ENCODE measurements at regions not wholly inside any gene's neighbourhood (a gene's known extent, or its start where the extent isn't known, plus 50 kb on each side); places are given as distances from the start of the nearest gene placed in this dataset.

DNA sequence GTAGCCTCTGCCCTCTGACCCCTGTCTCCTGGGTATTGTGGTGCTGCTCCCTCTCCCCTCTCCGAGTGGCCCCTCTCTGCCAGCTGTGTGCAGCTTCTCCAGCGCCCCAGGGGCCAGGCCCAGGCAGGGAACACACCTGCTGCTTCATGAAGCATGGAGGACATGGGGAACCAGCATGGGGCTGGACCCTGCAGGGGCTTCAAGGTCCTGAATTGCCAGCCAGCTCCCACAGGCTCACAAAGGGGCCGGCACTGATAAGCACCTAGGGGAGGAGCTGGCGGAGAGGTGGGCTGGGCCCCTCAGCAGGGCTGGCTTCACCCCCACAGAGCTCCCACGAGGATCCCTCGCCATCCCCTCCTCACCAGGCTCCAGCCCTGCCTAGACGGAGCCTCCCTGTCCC is 77.4 kb upstream of the GPC1 start:
- DNase-seq (ENCODE audit: low read depth in 2 of 2) = no peak
- no peak for TF ChIP-seq EZH2 (IDR thresholded peaks at IDR 0.05; ENCODE audit: low read length, missing control alignments)
- TF ChIP-seq, protein P1, sequence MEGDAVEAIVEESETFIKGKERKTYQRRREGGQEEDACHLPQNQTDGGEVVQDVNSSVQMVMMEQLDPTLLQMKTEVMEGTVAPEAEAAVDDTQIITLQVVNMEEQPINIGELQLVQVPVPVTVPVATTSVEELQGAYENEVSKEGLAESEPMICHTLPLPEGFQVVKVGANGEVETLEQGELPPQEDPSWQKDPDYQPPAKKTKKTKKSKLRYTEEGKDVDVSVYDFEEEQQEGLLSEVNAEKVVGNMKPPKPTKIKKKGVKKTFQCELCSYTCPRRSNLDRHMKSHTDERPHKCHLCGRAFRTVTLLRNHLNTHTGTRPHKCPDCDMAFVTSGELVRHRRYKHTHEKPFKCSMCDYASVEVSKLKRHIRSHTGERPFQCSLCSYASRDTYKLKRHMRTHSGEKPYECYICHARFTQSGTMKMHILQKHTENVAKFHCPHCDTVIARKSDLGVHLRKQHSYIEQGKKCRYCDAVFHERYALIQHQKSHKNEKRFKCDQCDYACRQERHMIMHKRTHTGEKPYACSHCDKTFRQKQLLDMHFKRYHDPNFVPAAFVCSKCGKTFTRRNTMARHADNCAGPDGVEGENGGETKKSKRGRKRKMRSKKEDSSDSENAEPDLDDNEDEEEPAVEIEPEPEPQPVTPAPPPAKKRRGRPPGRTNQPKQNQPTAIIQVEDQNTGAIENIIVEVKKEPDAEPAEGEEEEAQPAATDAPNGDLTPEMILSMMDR (conservative IDR thresholded peaks at IDR 0.05 in 1 of 2, IDR thresholded peaks at IDR 0.05 in 1 of 2; ENCODE audit: low read depth in 1 of 2, low read length in 2 of 2) = no peak
- no peak overlapping the region for H3K9ac ChIP-seq (ENCODE audit: insufficient read depth, low read length)
- H3K79me2 ChIP-seq (ENCODE audit: control insufficient read depth, insufficient read depth, low read length) = no peaks in the 10 kb centered on the region
- no peaks in the 10 kb centered on the region for H3K27me3 ChIP-seq (ENCODE audit: control insufficient read depth, insufficient read depth, low read length)
- no peaks in the 10 kb centered on the region for H3K36me3 ChIP-seq (ENCODE audit: control insufficient read depth, insufficient read depth, low read length)
- H3K4me3 ChIP-seq (replicated peaks in 1 of 4; ENCODE audit: control extremely low read depth in 1 of 4, insufficient read depth in 1 of 4, low read depth in 3 of 4, low read length in 4 of 4) = no peak overlapping the region
- H3K4me2 ChIP-seq (ENCODE audit: extremely low read depth, insufficient read depth, low read length) = no peak overlapping the region
- peaks cover 3% of the 10 kb centered on the region for H3K4me1 ChIP-seq (ENCODE audit: control insufficient read depth, extremely low read depth, insufficient read depth, low read length)
- H3K9me3 ChIP-seq (ENCODE audit: control insufficient read depth, insufficient read depth, low read depth, low read length) = no peaks in the 10 kb centered on the region
- no peak overlapping the region for H3K27ac ChIP-seq (ENCODE audit: insufficient read depth, low read length)
- H4K20me1 ChIP-seq (ENCODE audit: control insufficient read depth, extremely low read depth, insufficient read depth, low read length) = no peaks in the 10 kb centered on the region
- no peak overlapping the region for H2AFZ ChIP-seq (ENCODE audit: low read length)

DNA sequence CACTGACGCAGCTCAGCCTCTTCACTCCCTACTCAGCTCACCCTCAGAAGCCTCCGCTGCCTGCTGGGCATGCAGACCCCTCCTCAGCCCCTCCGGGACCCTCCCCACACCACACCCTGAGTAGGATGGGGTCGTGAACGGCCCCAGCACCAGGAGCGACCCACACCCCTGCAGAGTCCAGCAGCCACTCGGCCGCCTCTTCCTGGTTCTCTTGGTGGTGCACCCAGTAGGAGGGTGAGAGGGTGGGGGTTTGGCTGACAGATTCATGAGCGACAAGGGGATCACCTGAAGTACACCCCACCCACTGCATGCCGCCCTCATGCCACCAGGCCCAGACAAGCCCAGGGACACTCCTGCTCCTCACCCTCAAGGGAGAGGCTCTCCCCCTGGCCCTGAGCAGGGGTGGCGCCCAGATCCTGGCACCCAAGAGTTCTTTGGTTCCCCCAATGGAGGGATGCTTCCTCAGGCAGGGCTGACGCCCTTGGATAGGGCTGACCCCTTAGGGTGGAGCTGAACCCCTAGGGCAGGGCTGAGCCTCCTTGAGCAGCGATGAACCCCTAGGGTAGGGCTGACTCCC is 76.6 kb upstream of the GPC1 start:
- no peaks in the 10 kb centered on the region for H3K9me3 ChIP-seq (ENCODE audit: control insufficient read depth, insufficient read depth, low read depth, low read length)
- peaks cover 3% of the 10 kb centered on the region for H3K4me1 ChIP-seq (ENCODE audit: control insufficient read depth, extremely low read depth, insufficient read depth, low read length)
- no peak overlapping the region for H3K9ac ChIP-seq (ENCODE audit: insufficient read depth, low read length)
- no peak overlapping the region for H3K4me3 ChIP-seq (replicated peaks in 1 of 4; ENCODE audit: control extremely low read depth in 1 of 4, insufficient read depth in 1 of 4, low read depth in 3 of 4, low read length in 4 of 4)
- no peaks in the 10 kb centered on the region for H3K36me3 ChIP-seq (ENCODE audit: control insufficient read depth, insufficient read depth, low read length)
- H2AFZ ChIP-seq (ENCODE audit: low read length) = no peak overlapping the region
- H3K79me2 ChIP-seq (ENCODE audit: control insufficient read depth, insufficient read depth, low read length) = no peaks in the 10 kb centered on the region
- DNase-seq (ENCODE audit: low read depth in 2 of 2) = no peak
- no peaks in the 10 kb centered on the region for H3K27me3 ChIP-seq (ENCODE audit: control insufficient read depth, insufficient read depth, low read length)
- H4K20me1 ChIP-seq (ENCODE audit: control insufficient read depth, extremely low read depth, insufficient read depth, low read length) = no peaks in the 10 kb centered on the region
- H3K4me2 ChIP-seq (ENCODE audit: extremely low read depth, insufficient read depth, low read length) = no peak overlapping the region
- H3K27ac ChIP-seq (ENCODE audit: insufficient read depth, low read length) = no peak overlapping the region
- TF ChIP-seq, protein P1 (conservative IDR thresholded peaks at IDR 0.05 in 1 of 2, IDR thresholded peaks at IDR 0.05 in 1 of 2; ENCODE audit: low read depth in 1 of 2, low read length in 2 of 2) = no peak
- TF ChIP-seq EZH2 (IDR thresholded peaks at IDR 0.05; ENCODE audit: low read length, missing control alignments) = no peak

DNA sequence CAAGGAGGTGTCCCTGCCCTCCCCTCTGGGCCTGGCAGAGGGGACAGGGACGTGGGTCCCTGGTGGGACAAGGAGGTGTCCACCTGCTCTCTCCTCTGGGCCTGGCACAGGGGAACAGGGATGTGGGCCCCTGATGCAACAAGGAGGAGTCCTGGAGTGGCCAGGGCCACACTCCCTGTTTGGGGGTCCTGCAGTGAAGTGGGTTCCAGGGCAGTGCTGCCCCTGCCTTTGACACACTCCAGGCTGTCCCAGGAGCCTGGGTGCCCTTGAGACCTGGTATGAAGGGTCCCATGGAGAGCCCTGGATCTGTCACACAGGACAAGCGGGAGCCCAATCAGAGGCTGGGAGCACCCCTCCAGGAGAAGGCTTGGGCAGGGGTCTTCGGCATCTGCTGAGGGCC is 75.8 kb upstream of the GPC1 start:
- Histone ChIP-seq H3K9ac (ENCODE audit: insufficient read depth, low read length) (no peak overlapping the region), H2AFZ (ENCODE audit: low read length) (no peak overlapping the region), H3K9me3 (ENCODE audit: control insufficient read depth, insufficient read depth, low read depth, low read length) (no peaks in the 10 kb centered on the region), H3K36me3 (ENCODE audit: control insufficient read depth, insufficient read depth, low read length) (no peaks in the 10 kb centered on the region), H3K4me3 (replicated peaks in 1 of 4; ENCODE audit: control extremely low read depth in 1 of 4, insufficient read depth in 1 of 4, low read depth in 3 of 4, low read length in 4 of 4) (no peak overlapping the region), H3K27me3 (ENCODE audit: control insufficient read depth, insufficient read depth, low read length) (no peaks in the 10 kb centered on the region), H4K20me1 (ENCODE audit: control insufficient read depth, extremely low read depth, insufficient read depth, low read length) (no peaks in the 10 kb centered on the region), H3K4me2 (ENCODE audit: extremely low read depth, insufficient read depth, low read length) (no peak overlapping the region), H3K4me1 (ENCODE audit: control insufficient read depth, extremely low read depth, insufficient read depth, low read length) (peaks cover 3% of the 10 kb centered on the region), H3K79me2 (ENCODE audit: control insufficient read depth, insufficient read depth, low read length) (no peaks in the 10 kb centered on the region), H3K27ac (ENCODE audit: insufficient read depth, low read length) (no peak overlapping the region)
- no peak for DNase-seq (ENCODE audit: low read depth in 2 of 2)
- TF ChIP-seq, protein P1 (conservative IDR thresholded peaks at IDR 0.05 in 1 of 2, IDR thresholded peaks at IDR 0.05 in 1 of 2; ENCODE audit: low read depth in 1 of 2, low read length in 2 of 2) = no peak
- TF ChIP-seq EZH2 (IDR thresholded peaks at IDR 0.05; ENCODE audit: low read length, missing control alignments) = no peak
